K562 (cell line): ENCODE measurements at regions not wholly inside any gene's neighbourhood (a gene's known extent, or its start where the extent isn't known, plus 50 kb on each side); places are given as distances from the start of the nearest gene placed in this dataset.

Source experiments
- ATAC-seq: fragments of 200-7000 bp; cut with Tn5 transposase; 3 replicates; pipeline ENCODE4 v1.9.1; 2020; ENCODE audit warnings: moderate library complexity
- BruUV-seq: library from RNA; stranded (reverse); fragments of 400-500 nt; replicated peaks from 2 replicates; lab custom pipeline; 2021; lab: Mats Ljungman, UMichigan
- CTCF ChIA-PET: fragments of 300-600 bp; formaldehyde crosslinking; extraction: SDS; loops from one replicate; lab custom pipeline; 2021; ENCODE audit warnings: low intra/inter-chr PET ratio; lab: Yijun Ruan, JAX
- POLR2A ChIA-PET: fragments of 300-600, 350-650 bp; sonication (Branson Sonifier 250); formaldehyde crosslinking; extraction: SDS; loops from one replicate; lab custom pipeline; 2021; ENCODE audit warnings: antibody characterized with exemption, inconsistent platforms; lab: Yijun Ruan, JAX
- DNase-seq, 4 experiments: peaks; one replicate each; pipeline versions ENCODE4 v3.0.0 to v3.0.0-alpha.2; 2011 to 2018; ENCODE audit warnings: low spot score in 3 of 4, mixed read lengths in 3 of 4; ENCODE audit errors: extremely low read depth in 1 of 4
- FAIRE-seq: peaks from 2 replicates; lab custom pipeline; 2011; peaks lifted over from hg19 to GRCh38; lab: Jason Lieb, UNC
- H2AFZ ChIP-seq: 2 replicates; pipeline ENCODE4 v1.6.0; 2011; ENCODE audit warnings: low read depth, low read length, control low read depth, inconsistent platforms
- H3K27ac ChIP-seq: fragments of 200-600 bp; 3 replicates; pipeline ENCODE4 v1.8.0; 2011; ENCODE audit warnings: low read depth, mild to moderate bottlenecking, control low read depth, inconsistent platforms, low read length, moderate library complexity, mixed read lengths; ENCODE audit errors: extremely low read depth
- H3K27me3 ChIP-seq, 2 experiments: fragments of 300-600 bp in 1 of 2; 2 replicates in 1 of 2; 3 replicates in 1 of 2; pipeline versions ENCODE4 v1.6.0 to v1.8.0; 2011; ENCODE audit warnings: inconsistent platforms in 2 of 2, low read length in 2 of 2, mild to moderate bottlenecking in 1 of 2, mixed read lengths in 1 of 2, moderate library complexity in 1 of 2; ENCODE audit not compliant: control insufficient read depth in 2 of 2, insufficient read depth in 2 of 2
- H3K36me3 ChIP-seq: fragments of 300-600 bp; 3 replicates; pipeline ENCODE4 v1.8.0; 2011; ENCODE audit warnings: mild to moderate bottlenecking, low read length, inconsistent platforms; ENCODE audit not compliant: control insufficient read depth, insufficient read depth
- H3K4me1 ChIP-seq, 2 experiments: fragments of 200-600 bp in 1 of 2; replicated peaks in 1 of 2; 2 replicates in 1 of 2; 3 replicates in 1 of 2; pipeline versions ENCODE4 v1.5.1 to v1.8.0; 2011; ENCODE audit warnings: inconsistent platforms in 2 of 2, low read length in 2 of 2, mild to moderate bottlenecking in 1 of 2, mixed read lengths in 1 of 2, moderate library complexity in 1 of 2; ENCODE audit not compliant: control insufficient read depth in 2 of 2, insufficient read depth in 2 of 2
- H3K4me2 ChIP-seq: 2 replicates; pipeline ENCODE4 v1.6.1; 2011; ENCODE audit warnings: low read length, control low read depth, inconsistent platforms, mixed read lengths; ENCODE audit not compliant: insufficient read depth
- H3K4me3 ChIP-seq: fragments of 200-600 bp; sonication (generic), shearing (Covaris generic); 2 replicates; pipeline ENCODE4 v1.5.1; 2016; ENCODE audit warnings: control low read depth, inconsistent platforms
- H3K79me2 ChIP-seq: fragments of 200-600 bp; 3 replicates; pipeline ENCODE4 v1.8.0; 2011; ENCODE audit warnings: low read length, inconsistent platforms; ENCODE audit not compliant: control insufficient read depth, insufficient read depth
- H3K9ac ChIP-seq, 2 experiments: 2 replicates each; pipeline versions ENCODE4 v1.6.0 to v1.6.1; 2011; ENCODE audit warnings: low read depth in 2 of 2, low read length in 2 of 2, control low read depth in 1 of 2, inconsistent platforms in 1 of 2, mild to moderate bottlenecking in 1 of 2, mixed read lengths in 1 of 2; ENCODE audit not compliant: insufficient read depth in 1 of 2
- H3K9me1 ChIP-seq: one replicate; pipeline ENCODE4 v1.6.0; 2011; ENCODE audit warnings: inconsistent platforms, mild to moderate bottlenecking, low read length, moderate library complexity; ENCODE audit not compliant: control insufficient read depth, insufficient read depth
- H3K9me3 ChIP-seq: replicated peaks from 2 replicates; pipeline ENCODE4 v1.5.1; 2011; ENCODE audit warnings: low read depth, low read length, inconsistent platforms; ENCODE audit not compliant: control insufficient read depth, insufficient read depth
- H4K20me1 ChIP-seq: replicated peaks from 2 replicates; pipeline ENCODE4 v1.6.1; 2011; ENCODE audit warnings: low read length, inconsistent platforms, mixed read lengths; ENCODE audit not compliant: control insufficient read depth, insufficient read depth
- CXXC5 ChIP-seq: fragments of 250-450 bp; sonication (Bioruptor Pico); IDR thresholded peaks from 2 replicates; pipeline ENCODE4 v1.8.0; 2022; ENCODE audit warnings: inconsistent platforms, mild to moderate bottlenecking, moderate library complexity
- HDAC8 ChIP-seq: fragments of 450-650 bp; IDR thresholded peaks from 2 replicates; pipeline ENCODE4 v1.6.1; 2016; ENCODE audit warnings: mild to moderate bottlenecking, missing genetic modification characterization, moderate library complexity, missing compliant biosample characterization
- IRF2 ChIP-seq: sonication (generic); formaldehyde crosslinking; IDR thresholded peaks from 2 replicates; pipeline ENCODE4 v1.8.1; 2022; ENCODE audit warnings: mild to moderate bottlenecking, missing genetic modification reagents
- NELFE ChIP-seq: IDR thresholded peaks from 2 replicates; pipeline ENCODE4 v1.6.1; 2011; ENCODE audit warnings: mild to moderate bottlenecking; ENCODE audit not compliant: insufficient read depth, insufficient read length
- POLR3A ChIP-seq: IDR thresholded peaks from 2 replicates; pipeline ENCODE4 v1.6.1; 2011; ENCODE audit warnings: borderline replicate concordance, mild to moderate bottlenecking, moderate library complexity; ENCODE audit not compliant: insufficient read length, insufficient read depth; ENCODE audit errors: extremely low read depth
- RHOXF2B ChIP-seq: fragments of 250-450 bp; sonication (Bioruptor Pico); conservative IDR thresholded peaks from 2 replicates; pipeline ENCODE4 v1.5.1; 2021
- SIN3B ChIP-seq: fragments of 450-650 bp; IDR thresholded peaks from 2 replicates; pipeline ENCODE4 v1.6.1; 2017; ENCODE audit warnings: low read depth, mild to moderate bottlenecking, moderate library complexity
- SNIP1 ChIP-seq: fragments of 450-650 bp; IDR thresholded peaks from 2 replicates; pipeline ENCODE4 v1.7.1; 2017; ENCODE audit warnings: low read depth, mild to moderate bottlenecking
- TCF3 ChIP-seq: sonication (generic); formaldehyde crosslinking; IDR thresholded peaks from 2 replicates; pipeline ENCODE4 v1.4.0; 2020; ENCODE audit warnings: mild to moderate bottlenecking, missing genetic modification reagents
- ZBTB8A ChIP-seq: fragments of 450-650 bp; IDR thresholded peaks from 2 replicates; pipeline ENCODE4 v1.6.1; 2018; ENCODE audit warnings: mild to moderate bottlenecking, moderate library complexity; ENCODE audit not compliant: partially characterized antibody
- ZFP36 ChIP-seq: fragments of 150-350 bp; IDR thresholded peaks from 2 replicates; pipeline ENCODE4 v1.6.1; 2018; ENCODE audit warnings: low read length, low read depth; ENCODE audit not compliant: partially characterized antibody
- ZNF121 ChIP-seq: sonication (generic); formaldehyde crosslinking; conservative IDR thresholded peaks from 2 replicates; pipeline ENCODE4 v1.8.0; 2022; ENCODE audit warnings: missing genetic modification reagents
- ZNF143 ChIP-seq: sonication (generic); formaldehyde crosslinking; IDR thresholded peaks from 2 replicates; pipeline ENCODE4 v1.9.0; 2022; ENCODE audit warnings: mild to moderate bottlenecking, missing genetic modification reagents
- WGBS: fragments of 100-300 bp; shearing (Covaris generic); methylation state at CpG from one replicate; pipeline ENCODE4 v1.1.6; 2016; ENCODE audit warnings: low coverage, mixed read lengths; ENCODE audit not compliant: insufficient coverage; ENCODE audit errors: missing lambda C conversion rate; 5-methylcytosine and 5-hydroxymethylcytosine counted together
- in situ Hi-C: fragments of 300-500 bp; cut with MboI; formaldehyde crosslinking; loops from 4 replicates; pipeline ENCODE4 v1.15.0; 2018; ENCODE audit warnings: inconsistent platforms, mixed read lengths
- intact Hi-C: fragments of 100-400 bp; cut with micrococcal nuclease; formaldehyde crosslinking; loops from 2 replicates; pipeline ENCODE4 v1.14.2; 2022
- TF ChIP-seq, protein P1 (sequence below): fragments of 450-650 bp; IDR thresholded peaks from 2 replicates; pipeline ENCODE4 v1.6.1; 2016; ENCODE audit warnings: mild to moderate bottlenecking
- TF ChIP-seq, protein P2 (sequence below): fragments of 250-450 bp; sonication (Bioruptor Pico); IDR thresholded peaks from 2 replicates; pipeline ENCODE4 v1.8.0; 2022; ENCODE audit warnings: moderate library complexity, mild to moderate bottlenecking, inconsistent platforms

DNA sequence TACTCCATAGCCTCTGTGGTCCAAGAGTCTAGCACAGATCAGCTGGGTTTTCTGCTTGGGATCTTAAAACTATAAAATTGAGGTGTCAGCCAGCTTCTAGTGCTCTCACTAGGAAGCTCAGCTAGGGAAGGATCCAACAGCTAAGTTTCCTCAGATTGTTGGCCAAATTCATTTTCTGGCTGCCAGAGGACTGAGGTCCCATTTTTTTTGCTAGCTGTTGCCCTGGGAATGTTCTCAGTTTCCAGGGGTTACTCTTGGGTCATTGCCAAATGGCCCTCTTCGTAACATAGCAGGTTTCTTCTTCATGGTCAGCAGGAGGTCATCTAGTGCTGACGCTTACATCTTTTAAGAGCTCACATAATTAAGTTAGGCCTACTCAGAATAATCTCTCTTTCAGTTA lies 2178.2 kb downstream of the ARAP2 start:
- DNase-seq: no peak
- no peak overlapping the region for H3K4me3 ChIP-seq
- no peak overlapping the region for H3K9ac ChIP-seq
- TF ChIP-seq POLR3A (no peak), SIN3B (no peak), SNIP1 (no peak), ZFP36 (no peak), ZNF143 (CRISPR knock-in tag) (no peak), TCF3 (no peak), NELFE (no peak), ZNF121 (CRISPR knock-in tag) (no peak), ZBTB8A (no peak)
- no peak overlapping the region for H3K4me2 ChIP-seq
- no peak for ATAC-seq
- in situ Hi-C loops: no loop called here
- H3K79me2 ChIP-seq: no peaks in the 10 kb centered on the region
- 6% methylated on average over 2 of the region's 2 CpGs for WGBS
- H3K9me1 ChIP-seq: no peaks in the 10 kb centered on the region
- no TSS peak for BruUV-seq
- H3K36me3 ChIP-seq: no peaks in the 10 kb centered on the region
- no peaks in the 10 kb centered on the region for H3K27me3 ChIP-seq
- intact Hi-C loops: no loop called here
- H2AFZ ChIP-seq: no peak overlapping the region
- no peak for FAIRE-seq
- ChIA-PET CTCF (no interaction called here), POLR2A (no interaction called here)
- H4K20me1 ChIP-seq: no peaks in the 10 kb centered on the region
- H3K27ac ChIP-seq: no peak overlapping the region
- H3K4me1 ChIP-seq: no peaks in the 10 kb centered on the region
- no peaks in the 10 kb centered on the region; the same call in 1 of the 2 replicates for H3K9me3 ChIP-seq

DNA sequence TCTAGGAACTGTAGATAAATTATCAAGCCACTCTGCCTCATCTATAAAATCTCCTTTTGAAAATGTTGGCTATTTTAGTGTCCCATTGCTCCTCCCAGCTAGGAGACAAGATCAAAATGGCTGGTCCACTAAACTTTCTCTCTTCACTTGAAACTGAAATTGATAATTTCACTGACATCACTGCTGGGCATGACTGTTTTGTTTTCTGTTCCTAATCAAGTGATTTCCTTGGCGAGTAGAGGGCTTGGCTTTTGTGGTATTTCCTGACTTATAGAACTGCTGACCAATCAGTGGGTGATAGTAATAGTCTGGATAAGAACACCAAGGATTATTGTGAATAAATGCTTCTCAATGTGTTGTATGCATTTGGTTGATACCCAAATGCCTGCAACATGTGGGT lies 2152.9 kb downstream of the ARAP2 start:
- Histone ChIP-seq H3K4me1 (no peaks in the 10 kb centered on the region), H3K36me3 (no peaks in the 10 kb centered on the region), H4K20me1 (no peaks in the 10 kb centered on the region), H3K9me1 (no peaks in the 10 kb centered on the region), H2AFZ (no peak overlapping the region), H3K4me3 (no peak overlapping the region), H3K27ac (no peak overlapping the region), H3K9me3 (no peaks in the 10 kb centered on the region), H3K27me3 (no peaks in the 10 kb centered on the region), H3K9ac (no peak overlapping the region), H3K79me2 (no peaks in the 10 kb centered on the region), H3K4me2 (no peak overlapping the region)
- ChIA-PET POLR2A (no interaction called here), CTCF (no interaction called here)
- in situ Hi-C loops: no loop called here
- intact Hi-C loops: no loop called here
- DNase-seq (no peak), ATAC-seq (no peak), FAIRE-seq (no peak)
- no TSS peak for BruUV-seq
- WGBS: 0% methylated on average over 1 of the region's 1 CpG
- TF ChIP-seq RHOXF2B (CRISPR knock-in tag): no peak
- TF ChIP-seq IRF2 (CRISPR knock-in tag): no peak
- TF ChIP-seq, protein P1, sequence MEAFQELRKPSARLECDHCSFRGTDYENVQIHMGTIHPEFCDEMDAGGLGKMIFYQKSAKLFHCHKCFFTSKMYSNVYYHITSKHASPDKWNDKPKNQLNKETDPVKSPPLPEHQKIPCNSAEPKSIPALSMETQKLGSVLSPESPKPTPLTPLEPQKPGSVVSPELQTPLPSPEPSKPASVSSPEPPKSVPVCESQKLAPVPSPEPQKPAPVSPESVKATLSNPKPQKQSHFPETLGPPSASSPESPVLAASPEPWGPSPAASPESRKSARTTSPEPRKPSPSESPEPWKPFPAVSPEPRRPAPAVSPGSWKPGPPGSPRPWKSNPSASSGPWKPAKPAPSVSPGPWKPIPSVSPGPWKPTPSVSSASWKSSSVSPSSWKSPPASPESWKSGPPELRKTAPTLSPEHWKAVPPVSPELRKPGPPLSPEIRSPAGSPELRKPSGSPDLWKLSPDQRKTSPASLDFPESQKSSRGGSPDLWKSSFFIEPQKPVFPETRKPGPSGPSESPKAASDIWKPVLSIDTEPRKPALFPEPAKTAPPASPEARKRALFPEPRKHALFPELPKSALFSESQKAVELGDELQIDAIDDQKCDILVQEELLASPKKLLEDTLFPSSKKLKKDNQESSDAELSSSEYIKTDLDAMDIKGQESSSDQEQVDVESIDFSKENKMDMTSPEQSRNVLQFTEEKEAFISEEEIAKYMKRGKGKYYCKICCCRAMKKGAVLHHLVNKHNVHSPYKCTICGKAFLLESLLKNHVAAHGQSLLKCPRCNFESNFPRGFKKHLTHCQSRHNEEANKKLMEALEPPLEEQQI: no peak
- no peak for TF ChIP-seq HDAC8
- TF ChIP-seq CXXC5 (CRISPR knock-in tag): no peak
- TF ChIP-seq, protein P2, sequence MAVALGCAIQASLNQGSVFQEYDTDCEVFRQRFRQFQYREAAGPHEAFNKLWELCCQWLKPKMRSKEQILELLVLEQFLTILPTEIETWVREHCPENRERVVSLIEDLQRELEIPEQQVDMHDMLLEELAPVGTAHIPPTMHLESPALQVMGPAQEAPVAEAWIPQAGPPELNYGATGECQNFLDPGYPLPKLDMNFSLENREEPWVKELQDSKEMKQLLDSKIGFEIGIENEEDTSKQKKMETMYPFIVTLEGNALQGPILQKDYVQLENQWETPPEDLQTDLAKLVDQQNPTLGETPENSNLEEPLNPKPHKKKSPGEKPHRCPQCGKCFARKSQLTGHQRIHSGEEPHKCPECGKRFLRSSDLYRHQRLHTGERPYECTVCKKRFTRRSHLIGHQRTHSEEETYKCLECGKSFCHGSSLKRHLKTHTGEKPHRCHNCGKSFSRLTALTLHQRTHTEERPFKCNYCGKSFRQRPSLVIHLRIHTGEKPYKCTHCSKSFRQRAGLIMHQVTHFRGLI (CRISPR knock-in tag): no peak
